ENCODE measurements at regions not wholly inside any gene's neighbourhood (a gene's known extent, or its start where the extent isn't known, plus 50 kb on each side); places are given as distances from the start of the nearest gene placed in this dataset.
A peak's percentile ranks its signal among the peaks of the same experiment; 100 is the strongest.
"Not testable (repeated sequence)": the region's sequence is repeated elsewhere in the genome, so short reads cannot be mapped to it uniquely, and the experiment has no call there.

- peak; percentile 36 for DNase-seq (ENCODE audit: low read depth)
Measured at GRCh38 chr2:174697255-174697654, 67.0 kb downstream of the CHRNA1 start.

- DNase-seq (ENCODE audit: low read depth): no peak
Measured at GRCh38 chr2:174694920-174695319, 69.4 kb downstream of the CHRNA1 start.

- DNase-seq (ENCODE audit: low read depth): no peak
Measured at GRCh38 chr2:174694196-174694878, 69.9 kb downstream of the CHRNA1 start.

GRCh38 chr2:174693344-174693743 is 70.9 kb downstream of the CHRNA1 start:
- no peak for DNase-seq (ENCODE audit: low read depth)

GRCh38 chr2:174692256-174692919 is 71.9 kb downstream of the CHRNA1 start:
- no peak for DNase-seq (ENCODE audit: low read depth)

- DNase-seq (ENCODE audit: low read depth): no peak
Measured at GRCh38 chr2:174691201-174691779, 73.0 kb downstream of the CHRNA1 start.

- DNase-seq (ENCODE audit: low read depth): no peak
Measured at GRCh38 chr2:174690026-174690425, 74.2 kb downstream of the CHRNA1 start.

- no peak for DNase-seq (ENCODE audit: low read depth)
Measured at GRCh38 chr2:174688079-174688478, 76.2 kb downstream of the CHRNA1 start.

- no peak for DNase-seq (ENCODE audit: low read depth)
Measured at GRCh38 chr2:174686430-174686829, 77.8 kb downstream of the CHRNA1 start.

GRCh38 chr2:174683392-174683759 is 80.9 kb downstream of the CHRNA1 start:
- no peak for DNase-seq (ENCODE audit: low read depth)

- DNase-seq (ENCODE audit: low read depth): peak; percentile 32
Measured at GRCh38 chr2:174682578-174683391, 81.5 kb downstream of the CHRNA1 start.

- DNase-seq (ENCODE audit: low read depth): no peak
Measured at GRCh38 chr2:174682007-174682577, 82.2 kb downstream of the CHRNA1 start.

- no peak for DNase-seq (ENCODE audit: low read depth)
Measured at GRCh38 chr2:174681099-174682006, 82.9 kb downstream of the CHRNA1 start.

GRCh38 chr2:174680221-174680620 is 82.6 kb upstream of the WIPF1 start:
- DNase-seq (ENCODE audit: low read depth): no peak

- DNase-seq (ENCODE audit: low read depth): no peak
Measured at GRCh38 chr2:174678395-174678794, 80.8 kb upstream of the WIPF1 start.

GRCh38 chr2:174675615-174676014 is 78.0 kb upstream of the WIPF1 start:
- no peak for DNase-seq (ENCODE audit: low read depth)

GRCh38 chr2:174673876-174674275 is 76.3 kb upstream of the WIPF1 start:
- DNase-seq (ENCODE audit: low read depth): no peak

GRCh38 chr2:174673440-174673839 is 75.8 kb upstream of the WIPF1 start:
- no peak for DNase-seq (ENCODE audit: low read depth)

- DNase-seq (ENCODE audit: low read depth): not testable (repeated sequence)
Measured at GRCh38 chr2:174671532-174671931, 73.9 kb upstream of the WIPF1 start.

- DNase-seq (ENCODE audit: low read depth): no peak
Measured at GRCh38 chr2:174670446-174670845, 72.8 kb upstream of the WIPF1 start.

- no peak for DNase-seq (ENCODE audit: low read depth)
Measured at GRCh38 chr2:174669336-174669735, 71.7 kb upstream of the WIPF1 start.
